Limb (tissue), 2 donors: ENCODE measurements at regions not wholly inside any gene's neighbourhood (a gene's known extent, or its start where the extent isn't known, plus 50 kb on each side); places are given as distances from the start of the nearest gene placed in this dataset.
"Not testable (repeated sequence)": the region's sequence is repeated elsewhere in the genome, so short reads cannot be mapped to it uniquely, and the experiment has no call there.

Experiments
- DNase-seq, 2 donors: peaks; one replicate each; pipeline ENCODE4 v3.0.0-alpha.2; 2016; ENCODE audit errors: extremely low spot score in 2 of 2

DNA sequence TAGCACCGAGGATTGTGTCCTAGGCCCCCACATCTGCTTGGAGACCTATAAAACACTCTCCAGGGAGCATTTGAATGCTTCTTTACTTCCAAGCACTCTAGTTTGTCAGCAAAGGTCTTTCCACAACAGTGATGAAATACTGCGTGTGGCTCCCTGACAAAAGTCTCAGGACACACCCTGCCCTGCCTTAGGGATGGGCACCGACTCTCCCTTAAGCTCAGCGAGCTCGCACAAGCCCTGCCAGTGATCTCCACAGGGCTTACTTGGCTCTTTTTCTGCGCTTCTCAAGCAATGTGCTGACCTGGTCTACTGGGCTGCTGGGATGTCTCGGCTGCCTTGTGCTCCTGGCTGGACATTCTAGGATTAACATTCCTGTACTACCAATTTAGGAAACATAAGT is 84.3 kb upstream of the MPP7 start:
- no peak for DNase-seq

- no peak for DNase-seq
These were observed 88.4 kb upstream of the MPP7 start for GRCh38 chr10:28391283-28391682.

GRCh38 chr10:28393956-28394568 is 91.2 kb upstream of the MPP7 start:
- peak; percentile 78 for DNase-seq

DNA sequence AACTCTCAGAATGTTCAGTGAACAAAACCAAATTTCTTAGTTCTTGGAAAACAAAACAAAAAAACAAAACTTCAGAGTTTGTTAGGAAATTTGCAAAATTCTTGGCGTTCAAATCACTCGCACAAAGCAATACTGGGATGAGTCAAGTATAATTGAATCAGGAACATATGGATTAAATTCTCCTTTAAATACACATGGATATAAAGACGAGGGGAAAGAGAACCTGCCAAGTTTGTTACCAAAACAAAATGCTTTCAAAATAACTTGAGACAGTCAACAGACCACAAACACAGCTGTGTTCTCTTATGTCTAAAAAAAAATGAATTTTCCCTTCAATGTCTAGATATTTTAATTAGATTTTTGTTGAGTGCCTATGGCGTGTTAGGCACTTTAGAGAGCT is 93.5 kb upstream of the MPP7 start:
- no peak for DNase-seq

- DNase-seq, result no peak
These were observed 94.4 kb upstream of the MPP7 start for GRCh38 chr10:28397229-28397628.

DNA sequence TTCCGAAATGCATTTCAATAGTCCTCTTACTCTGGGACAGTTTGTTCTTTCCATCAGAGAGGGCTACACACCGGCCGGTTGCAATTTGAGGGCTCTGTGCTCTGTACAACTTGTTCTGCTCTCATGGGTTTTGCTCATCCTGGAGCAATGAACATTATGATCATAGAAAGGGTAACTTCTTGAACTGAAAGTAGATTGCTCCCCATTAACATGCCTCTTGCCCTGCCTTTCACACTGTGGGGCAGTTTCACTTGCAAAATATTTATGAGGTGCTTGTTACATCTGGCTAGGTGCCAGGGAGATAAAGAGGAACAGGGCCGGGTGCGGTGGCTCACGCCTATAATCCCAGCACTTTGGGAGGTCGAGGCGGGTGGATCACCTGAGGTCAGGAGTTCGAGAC is 97.3 kb upstream of the MPP7 start:
- no peak for DNase-seq

- DNase-seq, result no peak
These were observed 97.8 kb upstream of the MPP7 start for GRCh38 chr10:28400681-28401080.

DNA sequence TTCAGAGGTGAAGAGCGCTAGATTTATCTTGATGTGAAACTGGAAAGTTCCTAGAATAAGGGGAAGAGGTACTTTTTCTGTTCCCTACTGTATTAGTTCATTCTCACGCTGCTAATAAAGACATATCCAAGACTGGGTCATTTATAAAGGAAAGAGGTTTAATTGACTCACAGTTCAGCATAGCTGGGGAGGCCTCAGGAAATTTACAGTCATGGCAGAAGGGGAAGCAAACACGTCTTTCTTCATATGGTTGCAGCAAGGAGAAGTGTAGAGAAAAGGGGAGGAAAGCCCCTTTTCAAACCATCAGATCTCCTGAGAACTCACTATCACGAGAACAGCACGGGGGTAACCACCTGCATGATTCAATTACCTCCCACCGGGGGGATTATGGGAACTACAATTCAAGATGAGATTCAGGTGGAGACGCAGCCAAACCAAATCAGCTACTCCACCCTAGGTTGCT is 99.8 kb upstream of the MPP7 start:
- not testable (repeated sequence) for DNase-seq

DNA sequence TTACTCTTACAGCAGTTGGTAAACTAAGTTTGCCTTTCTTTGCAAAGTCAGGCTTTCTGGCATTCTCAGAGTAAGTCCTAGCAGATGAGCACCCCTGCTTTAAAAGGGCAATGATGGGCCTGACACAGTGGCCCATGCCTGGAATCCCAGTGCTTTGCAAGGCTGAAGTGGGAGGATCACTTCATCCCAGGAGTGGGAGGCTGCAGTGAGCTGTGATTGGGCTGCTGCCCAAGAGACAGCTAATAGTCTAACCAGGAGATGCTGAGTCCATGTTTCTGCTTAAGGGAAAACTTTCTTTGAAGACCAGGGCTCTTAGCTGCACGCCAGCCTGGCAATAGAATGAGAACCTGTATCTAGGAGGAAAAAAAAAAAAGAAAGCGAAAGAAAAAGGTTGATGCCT is 100.2 kb upstream of the MPP7 start:
- no peak for DNase-seq

DNA sequence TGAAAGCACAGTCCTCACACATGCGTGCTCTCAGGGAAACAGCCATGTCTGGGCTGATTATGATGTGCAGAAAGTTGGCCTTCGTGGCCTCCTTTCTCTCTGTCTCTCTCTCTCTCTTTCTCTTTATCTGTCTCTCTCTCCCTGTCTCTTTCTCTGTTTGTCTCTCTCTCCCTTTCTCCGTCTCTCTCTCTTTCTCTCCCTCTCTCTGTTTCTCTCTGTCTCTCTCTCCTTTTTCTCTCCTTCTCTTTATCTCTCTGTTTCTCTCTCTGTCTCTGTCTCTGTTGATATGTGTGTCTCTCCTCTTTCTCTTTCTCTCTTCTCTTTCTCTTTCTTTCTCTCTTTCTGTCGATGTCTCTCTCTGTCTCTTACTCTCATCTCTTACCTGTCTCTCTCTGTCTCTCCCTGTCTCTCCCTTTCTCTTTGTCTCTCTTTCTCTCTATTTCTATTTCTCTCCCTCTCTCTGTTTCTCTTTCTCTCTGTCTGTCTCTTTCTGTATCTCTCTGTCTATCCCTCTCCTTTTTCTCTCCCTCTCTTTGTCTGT is 105.4 kb upstream of the MPP7 start:
- DNase-seq, result no peak

GRCh38 chr10:28410420-28411135 is 107.7 kb upstream of the MPP7 start:
- DNase-seq, result no peak

GRCh38 chr10:28411136-28411460 is 108.2 kb upstream of the MPP7 start:
- DNase-seq, result no peak

DNA sequence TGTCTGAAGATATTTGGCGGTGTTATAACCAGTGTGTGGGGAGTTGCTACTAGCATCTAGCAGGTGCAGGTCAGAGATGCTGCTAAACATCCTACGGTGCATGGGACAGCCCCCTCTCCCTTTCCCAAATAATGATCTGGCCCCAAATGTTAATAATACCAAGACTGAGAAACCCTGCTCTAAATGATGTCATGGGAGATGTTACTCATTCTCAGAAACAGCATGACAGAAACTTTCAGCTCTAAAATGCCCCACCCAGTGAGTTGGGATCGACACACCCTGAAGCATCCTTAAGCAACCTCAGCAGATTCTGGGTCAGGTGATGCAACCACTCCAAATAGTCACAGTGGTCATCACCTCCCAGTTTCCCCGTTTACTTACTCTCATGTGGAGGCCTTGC is 108.8 kb upstream of the MPP7 start:
- DNase-seq, result no peak

DNA sequence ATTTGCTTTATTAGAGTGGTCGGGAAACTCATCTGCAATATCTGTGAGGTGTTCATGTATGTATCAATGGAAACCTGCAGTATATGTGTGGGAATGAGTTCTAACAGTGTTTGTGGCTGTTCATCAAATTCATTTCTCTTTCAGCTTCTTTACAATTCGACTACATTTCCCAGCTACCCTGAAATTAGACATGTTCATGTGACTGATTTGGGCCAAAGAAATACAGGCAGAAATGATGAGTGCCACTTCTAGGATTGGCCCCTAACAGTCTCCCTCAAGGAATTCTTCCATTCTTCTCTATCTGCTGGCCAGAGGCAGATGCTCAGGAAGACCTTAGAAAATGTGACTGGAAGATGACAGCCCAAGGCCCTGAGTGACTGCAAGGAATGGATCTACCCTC is 114.8 kb upstream of the WAC start:
- DNase-seq, result no peak

DNA sequence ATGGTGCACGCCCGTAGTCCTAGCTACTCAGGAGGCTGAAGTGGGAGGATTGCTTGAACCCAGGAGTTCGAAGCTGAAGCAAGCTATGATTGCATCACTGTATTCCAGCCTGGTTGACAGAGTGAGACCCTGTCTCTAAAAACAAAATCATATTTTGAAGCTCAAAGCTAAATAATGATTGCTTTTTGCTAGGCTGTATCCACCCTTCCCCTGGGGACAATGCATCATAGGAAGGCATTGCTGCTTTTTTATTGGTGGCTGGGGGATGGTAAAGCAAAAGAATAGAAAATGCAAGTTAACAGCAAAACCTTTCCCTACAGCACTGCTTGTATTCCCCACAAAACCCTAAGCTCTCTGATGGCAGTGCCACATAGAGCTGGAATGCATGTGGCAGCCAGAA is 107.5 kb upstream of the WAC start:
- DNase-seq, result no peak

DNA sequence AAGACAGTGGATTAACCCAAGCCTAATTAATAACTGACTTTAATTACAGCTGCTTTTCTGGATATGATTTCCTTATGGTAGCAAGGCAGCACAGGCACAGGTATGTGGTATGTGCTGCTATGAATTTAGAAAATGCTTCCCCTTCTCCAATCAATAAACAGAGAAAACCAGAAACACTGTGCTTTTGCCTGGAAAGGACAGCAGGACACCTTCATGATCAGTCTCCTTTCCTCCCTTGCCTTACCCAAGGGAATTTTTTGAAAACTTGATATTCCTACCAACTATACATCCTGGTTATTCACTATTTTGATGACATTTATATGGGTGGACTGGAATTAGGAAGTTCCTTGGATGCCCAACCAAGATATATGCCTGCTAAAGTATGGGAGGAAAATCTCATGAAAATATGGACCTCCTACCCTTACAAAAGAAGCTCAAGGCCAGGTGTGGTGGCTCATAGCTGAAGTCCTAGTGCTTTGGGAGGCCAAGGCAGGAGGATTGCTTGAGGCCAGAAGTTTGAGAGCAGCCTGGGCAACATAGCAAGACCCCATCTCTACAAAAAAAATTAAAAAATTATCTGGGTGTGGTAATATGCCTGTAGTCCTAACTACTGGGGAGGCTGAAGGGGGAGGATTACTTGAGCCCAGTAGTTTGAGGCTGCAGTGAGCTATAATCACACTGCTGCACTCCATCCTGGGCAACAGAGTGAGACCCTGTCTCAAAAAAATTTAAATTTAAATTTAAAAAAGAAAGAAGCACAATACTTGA is 106.3 kb upstream of the WAC start:
- DNase-seq, result no peak

DNA sequence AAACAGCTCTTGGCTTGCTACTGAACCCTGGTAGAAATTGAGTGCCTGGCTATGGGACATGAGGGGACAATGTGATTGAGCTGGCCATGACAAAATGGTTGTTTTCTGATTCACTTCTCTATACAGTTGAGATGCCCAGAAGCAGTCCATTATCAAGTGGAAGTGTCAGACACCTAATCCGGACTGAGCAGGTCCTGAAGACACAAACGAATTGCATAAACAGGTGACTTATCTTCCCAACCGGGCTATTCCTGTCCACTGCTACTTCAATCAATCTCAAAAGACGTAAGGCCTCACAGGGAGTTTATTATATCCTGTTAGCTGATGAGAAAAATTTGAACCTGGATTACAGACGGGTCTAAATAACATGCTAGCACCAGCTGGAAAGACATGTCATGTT is 105.5 kb upstream of the WAC start:
- DNase-seq, result no peak

- DNase-seq, result no peak
These were observed 103.9 kb upstream of the WAC start for GRCh38 chr10:28429045-28429444.

GRCh38 chr10:28429573-28430216 is 103.2 kb upstream of the WAC start:
- no peak for DNase-seq

DNA sequence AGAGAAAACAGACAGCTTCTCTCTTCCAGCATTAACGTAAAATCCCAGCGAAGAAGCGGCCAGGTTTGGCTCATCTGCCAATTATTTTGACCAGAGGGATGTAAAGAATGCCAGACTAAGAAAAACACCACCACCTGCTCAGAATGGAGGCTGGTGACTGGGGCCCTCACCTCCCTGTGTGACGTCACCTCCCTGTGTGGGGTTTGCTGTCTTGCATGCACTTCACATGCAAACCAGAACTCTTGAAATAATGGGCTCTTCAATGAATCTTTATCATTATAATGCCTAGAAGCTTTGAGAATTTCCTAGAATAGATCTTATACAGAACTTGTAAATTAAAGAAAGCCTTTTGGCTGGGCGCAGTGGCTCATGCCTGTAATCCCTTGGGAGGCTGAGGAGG is 101.8 kb upstream of the WAC start:
- DNase-seq, result no peak

DNA sequence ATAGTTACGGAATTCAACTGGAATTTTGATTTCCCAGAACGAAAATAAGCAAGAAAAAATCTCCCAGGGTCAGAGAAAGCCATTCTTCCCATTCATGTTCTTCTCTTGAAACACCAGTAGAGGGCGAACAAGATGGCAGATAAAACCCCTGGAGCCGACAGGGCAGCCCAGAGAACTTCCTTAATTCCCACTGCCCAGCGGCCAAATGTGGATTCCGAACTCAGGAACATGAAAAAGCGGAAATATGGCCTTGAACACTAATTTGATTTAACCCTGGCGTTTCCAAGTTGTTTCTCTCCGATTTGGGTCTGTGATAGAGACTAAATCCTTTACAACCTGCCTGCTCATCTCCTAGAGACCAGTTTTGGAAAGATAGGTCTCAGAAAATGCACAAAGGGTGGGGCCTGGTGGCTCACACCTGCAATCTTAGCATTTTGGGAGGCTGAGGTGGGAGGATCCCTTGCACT is 100.7 kb upstream of the WAC start:
- DNase-seq, result peak; percentile 51 to 81

GRCh38 chr10:28434063-28434462 is 98.9 kb upstream of the WAC start:
- DNase-seq, result no peak
